HG03139 (cell line): ENCODE measurements at regions not wholly inside any gene's neighbourhood (a gene's known extent, or its start where the extent isn't known, plus 50 kb on each side); places are given as distances from the start of the nearest gene placed in this dataset.
"Not testable (repeated sequence)": the region's sequence is repeated elsewhere in the genome, so short reads cannot be mapped to it uniquely, and the experiment has no call there.

Experiments used
- ATAC-seq: cut with Tn5 transposase; IDR thresholded peaks from one replicate; pipeline ENCODE4 v1.9.1; 2021; ENCODE audit not compliant: unreplicated experiment

- no peak for ATAC-seq
These were observed 59.2 kb downstream of the C9orf50 start for GRCh38 chr9:129561594-129562281.

GRCh38 chr9:129560881-129561306, 60.0 kb downstream of the C9orf50 start:
- no peak for ATAC-seq

- no peak for ATAC-seq
These were observed 61.4 kb downstream of the C9orf50 start for GRCh38 chr9:129559506-129559881.

- ATAC-seq: no peak
These were observed 62.1 kb downstream of the C9orf50 start for GRCh38 chr9:129558551-129559505.

GRCh38 chr9:129558063-129558550, 62.8 kb downstream of the C9orf50 start:
- no peak for ATAC-seq

- ATAC-seq: no peak
These were observed 63.5 kb downstream of the C9orf50 start for GRCh38 chr9:129557192-129558036.

- no peak for ATAC-seq
These were observed 64.3 kb downstream of the C9orf50 start for GRCh38 chr9:129556491-129557191.

- ATAC-seq: no peak
These were observed 65.2 kb downstream of the C9orf50 start for GRCh38 chr9:129555512-129556215.

GRCh38 chr9:129554649-129555048, 66.3 kb downstream of the C9orf50 start:
- ATAC-seq: no peak

GRCh38 chr9:129553277-129553676, 67.6 kb downstream of the C9orf50 start:
- ATAC-seq: no peak

- ATAC-seq: no peak
These were observed 68.8 kb downstream of the C9orf50 start for GRCh38 chr9:129552064-129552463.

- ATAC-seq: no peak
These were observed 69.4 kb downstream of the C9orf50 start for GRCh38 chr9:129551393-129551973.

- not testable (repeated sequence) for ATAC-seq
These were observed 69.9 kb downstream of the C9orf50 start for GRCh38 chr9:129550977-129551376.

- no peak for ATAC-seq
These were observed 70.6 kb downstream of the C9orf50 start for GRCh38 chr9:129550199-129550839.

GRCh38 chr9:129549684-129550083, 71.2 kb downstream of the C9orf50 start:
- no peak for ATAC-seq

GRCh38 chr9:129549139-129549538, 71.8 kb downstream of the C9orf50 start:
- ATAC-seq: no peak

- no peak for ATAC-seq
These were observed 72.2 kb downstream of the C9orf50 start for GRCh38 chr9:129548571-129549135.

- ATAC-seq: no peak
These were observed 72.9 kb downstream of the C9orf50 start for GRCh38 chr9:129547869-129548570.
